PC-9 (cell line): ENCODE measurements at regions not wholly inside any gene's neighbourhood (a gene's known extent, or its start where the extent isn't known, plus 50 kb on each side); places are given as distances from the start of the nearest gene placed in this dataset.

Source experiments
- BruUV-seq: library from RNA; stranded (reverse); fragments of 400-500 nt; replicated peaks from 2 replicates; lab custom pipeline; 2021; lab: Mats Ljungman, UMichigan
- CTCF ChIA-PET: fragments of 300-600 bp; sonication (Branson Sonifier 250); formaldehyde crosslinking; loops from one replicate; lab custom pipeline; 2022; ENCODE audit warnings: antibody characterized with exemption; lab: Charles Lee
- POLR2A ChIA-PET: fragments of 300-600 bp; sonication (Branson Sonifier 250); formaldehyde crosslinking; loops from one replicate; lab custom pipeline; 2022; ENCODE audit warnings: antibody characterized with exemption; ENCODE audit not compliant: unreplicated experiment; lab: Charles Lee
- DNase-seq, 2 experiments: peaks; one replicate each; pipeline versions ENCODE4 v3.0.0 to v3.0.0-alpha.2; 2015 to 2022; ENCODE audit warnings: mixed read lengths in 1 of 2
- H2AFZ ChIP-seq: fragments of 200-600 bp; sonication (generic); 2 replicates; pipeline ENCODE4 v1.8.1; 2017; ENCODE audit warnings: antibody characterized with exemption
- H3F3A ChIP-seq: fragments of 200-600 bp; sonication (generic); 2 replicates; pipeline ENCODE4 v1.8.1; 2017; ENCODE audit warnings: antibody characterized with exemption, mild to moderate bottlenecking, low read depth; ENCODE audit not compliant: insufficient read depth
- H3K27ac ChIP-seq: fragments of 200-600 bp; sonication (generic); 2 replicates; pipeline ENCODE4 v1.6.1; 2016; ENCODE audit warnings: mixed run types
- H3K27me3 ChIP-seq: fragments of 200-600 bp; sonication (generic); 2 replicates; pipeline ENCODE4 v1.6.1; 2016; ENCODE audit warnings: low read depth, mixed run types; ENCODE audit not compliant: insufficient read depth
- H3K36me3 ChIP-seq: fragments of 200-600 bp; sonication (generic); 2 replicates; pipeline ENCODE4 v1.6.1; 2016; ENCODE audit warnings: low read depth, mixed run types
- H3K4me1 ChIP-seq: fragments of 200-600 bp; sonication (generic); replicated peaks from 2 replicates; pipeline ENCODE4 v1.6.1; 2016; ENCODE audit warnings: mixed run types; ENCODE audit not compliant: insufficient read depth
- H3K4me2 ChIP-seq: fragments of 200-600 bp; sonication (generic); 2 replicates; pipeline ENCODE4 v1.6.1; 2017; ENCODE audit warnings: mixed run types
- H3K4me3 ChIP-seq: fragments of 200-600 bp; sonication (generic); 2 replicates; pipeline ENCODE4 v1.6.1; 2016; ENCODE audit warnings: mixed run types
- H3K79me2 ChIP-seq: fragments of 200-600 bp; sonication (generic); 2 replicates; pipeline ENCODE4 v1.6.1; 2017; ENCODE audit warnings: low read depth, mixed run types
- H3K9me2 ChIP-seq: fragments of 200-600 bp; sonication (generic); 2 replicates; pipeline ENCODE4 v1.8.1; 2017; ENCODE audit warnings: mild to moderate bottlenecking; ENCODE audit not compliant: insufficient read depth
- H3K9me3 ChIP-seq: fragments of 200-600 bp; sonication (generic); 2 replicates; pipeline ENCODE4 v1.8.1; 2016; ENCODE audit warnings: low read depth; ENCODE audit not compliant: insufficient read depth
- H4K20me1 ChIP-seq: fragments of 200-600 bp; sonication (generic); 2 replicates; pipeline ENCODE4 v1.8.1; 2017; ENCODE audit not compliant: insufficient read depth
- EZH2 ChIP-seq: fragments of 200-600 bp; sonication (generic); IDR thresholded peaks from 2 replicates; pipeline ENCODE4 v1.8.0; 2017; ENCODE audit warnings: antibody characterized with exemption, low read depth
- intact Hi-C: fragments of 100-400 bp; cut with micrococcal nuclease; formaldehyde crosslinking; loops from one replicate; pipeline ENCODE4 v1.10.0; 2022; ENCODE audit not compliant: unreplicated experiment
- TF ChIP-seq, protein P1 (sequence below): fragments of 200-600 bp; sonication (generic); conservative IDR thresholded peaks from 2 replicates; pipeline ENCODE4 v1.6.1; 2017; ENCODE audit warnings: mixed run types, antibody characterized with exemption, mild to moderate bottlenecking, moderate library complexity

DNA sequence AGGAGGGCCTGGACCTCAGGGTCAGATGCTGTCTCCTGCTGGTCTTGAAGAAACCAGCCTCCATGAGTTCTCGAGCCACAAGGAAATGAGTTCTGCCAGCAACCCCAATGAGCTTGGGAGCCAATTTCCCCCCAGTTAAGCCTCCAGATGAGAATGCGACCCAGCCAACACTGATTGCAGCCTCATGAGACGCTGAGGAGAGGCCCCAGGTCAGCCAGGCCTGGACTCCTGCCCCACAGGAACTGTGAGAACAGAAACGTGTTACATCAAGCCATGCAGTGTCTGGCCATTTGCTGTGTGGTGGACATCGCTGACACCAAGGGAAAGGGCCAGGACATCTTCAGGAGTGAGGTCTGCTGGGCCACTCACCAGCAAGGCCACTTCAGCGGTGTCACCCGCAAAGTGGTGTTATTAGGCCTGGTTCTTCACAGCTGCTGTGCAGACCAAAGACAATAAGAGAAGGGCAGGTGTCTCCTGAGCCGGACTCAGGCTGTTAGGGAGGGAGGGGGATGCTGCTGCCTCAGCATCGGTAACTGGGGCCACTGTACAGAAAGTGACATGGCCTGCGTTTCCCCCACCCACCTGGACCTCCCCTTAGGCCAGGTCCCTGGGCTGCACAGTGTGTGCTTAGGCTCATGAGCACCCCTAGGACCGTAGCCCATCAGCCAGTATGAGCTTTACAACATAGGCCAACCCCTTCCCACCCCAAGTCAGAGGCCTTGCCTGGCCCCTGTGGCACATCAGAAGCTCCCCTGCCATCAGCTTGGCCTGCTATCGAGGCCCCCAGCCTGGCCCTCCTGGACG, 272.4 kb upstream of the RTL1 start:
- Histone ChIP-seq H3K36me3 (no peaks in the 10 kb centered on the region), H3F3A (no peaks in the 10 kb centered on the region), H3K79me2 (no peaks in the 10 kb centered on the region), H3K9me3 (no peaks in the 10 kb centered on the region), H3K4me3 (no peak overlapping the region), H3K9me2 (no peaks in the 10 kb centered on the region), H2AFZ (no peak overlapping the region), H4K20me1 (no peaks in the 10 kb centered on the region), H3K27me3 (no peaks in the 10 kb centered on the region), H3K4me2 (no peak overlapping the region), H3K27ac (no peak overlapping the region), H3K4me1 (no peaks in the 10 kb centered on the region)
- no TSS peak for BruUV-seq
- TF ChIP-seq EZH2: no peak
- TF ChIP-seq, protein P1, sequence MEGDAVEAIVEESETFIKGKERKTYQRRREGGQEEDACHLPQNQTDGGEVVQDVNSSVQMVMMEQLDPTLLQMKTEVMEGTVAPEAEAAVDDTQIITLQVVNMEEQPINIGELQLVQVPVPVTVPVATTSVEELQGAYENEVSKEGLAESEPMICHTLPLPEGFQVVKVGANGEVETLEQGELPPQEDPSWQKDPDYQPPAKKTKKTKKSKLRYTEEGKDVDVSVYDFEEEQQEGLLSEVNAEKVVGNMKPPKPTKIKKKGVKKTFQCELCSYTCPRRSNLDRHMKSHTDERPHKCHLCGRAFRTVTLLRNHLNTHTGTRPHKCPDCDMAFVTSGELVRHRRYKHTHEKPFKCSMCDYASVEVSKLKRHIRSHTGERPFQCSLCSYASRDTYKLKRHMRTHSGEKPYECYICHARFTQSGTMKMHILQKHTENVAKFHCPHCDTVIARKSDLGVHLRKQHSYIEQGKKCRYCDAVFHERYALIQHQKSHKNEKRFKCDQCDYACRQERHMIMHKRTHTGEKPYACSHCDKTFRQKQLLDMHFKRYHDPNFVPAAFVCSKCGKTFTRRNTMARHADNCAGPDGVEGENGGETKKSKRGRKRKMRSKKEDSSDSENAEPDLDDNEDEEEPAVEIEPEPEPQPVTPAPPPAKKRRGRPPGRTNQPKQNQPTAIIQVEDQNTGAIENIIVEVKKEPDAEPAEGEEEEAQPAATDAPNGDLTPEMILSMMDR: no peak
- intact Hi-C loops: no loop called here
- no peak for DNase-seq
- ChIA-PET CTCF (no interaction called here), POLR2A (no interaction called here)

DNA sequence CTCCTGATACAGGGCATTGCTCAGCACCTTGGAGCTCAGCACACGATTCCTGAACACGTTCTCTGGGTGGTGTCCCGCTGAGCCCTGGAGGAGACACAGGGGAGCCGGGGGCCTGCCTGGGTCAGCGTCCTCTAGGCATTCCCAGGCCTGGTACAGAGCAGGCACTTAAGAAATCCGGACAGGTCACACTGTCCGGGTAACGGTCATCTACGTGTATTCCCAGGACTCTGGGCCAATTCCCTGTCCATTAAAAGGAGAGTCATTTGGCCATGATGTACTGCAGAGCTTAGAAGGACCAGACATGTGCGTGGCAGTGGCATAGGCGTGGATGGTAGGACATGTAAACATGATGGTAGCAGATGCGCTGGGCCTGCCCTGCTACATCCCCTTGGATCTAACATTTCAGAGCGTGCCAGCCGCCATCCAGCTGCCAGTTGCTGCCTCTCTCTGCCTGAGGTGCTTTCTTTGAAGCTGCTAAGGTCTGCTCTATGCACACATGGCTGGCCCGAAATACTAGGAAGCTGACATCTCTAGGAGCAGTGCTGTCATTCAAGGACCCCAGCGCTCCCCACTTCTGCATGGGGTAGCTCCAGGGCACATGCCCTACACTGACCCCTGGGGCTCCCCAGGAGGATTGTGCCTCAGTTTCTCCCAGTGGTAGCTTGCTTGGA, 273.1 kb upstream of the RTL1 start:
- ChIA-PET CTCF (no interaction called here), POLR2A (no interaction called here)
- H3K36me3 ChIP-seq: no peaks in the 10 kb centered on the region
- H3K9me3 ChIP-seq: no peaks in the 10 kb centered on the region
- H2AFZ ChIP-seq: no peak overlapping the region
- H3K9me2 ChIP-seq: no peaks in the 10 kb centered on the region
- no peak overlapping the region for H3K27ac ChIP-seq
- BruUV-seq: no TSS peak
- H4K20me1 ChIP-seq: no peaks in the 10 kb centered on the region
- no peaks in the 10 kb centered on the region for H3K79me2 ChIP-seq
- H3K4me2 ChIP-seq: no peak overlapping the region
- H3K27me3 ChIP-seq: no peaks in the 10 kb centered on the region
- intact Hi-C loops: no loop called here
- TF ChIP-seq, protein P1: no peak
- no peak for TF ChIP-seq EZH2
- H3F3A ChIP-seq: no peaks in the 10 kb centered on the region
- no peak for DNase-seq
- no peak overlapping the region for H3K4me3 ChIP-seq
- no peaks in the 10 kb centered on the region for H3K4me1 ChIP-seq

DNA sequence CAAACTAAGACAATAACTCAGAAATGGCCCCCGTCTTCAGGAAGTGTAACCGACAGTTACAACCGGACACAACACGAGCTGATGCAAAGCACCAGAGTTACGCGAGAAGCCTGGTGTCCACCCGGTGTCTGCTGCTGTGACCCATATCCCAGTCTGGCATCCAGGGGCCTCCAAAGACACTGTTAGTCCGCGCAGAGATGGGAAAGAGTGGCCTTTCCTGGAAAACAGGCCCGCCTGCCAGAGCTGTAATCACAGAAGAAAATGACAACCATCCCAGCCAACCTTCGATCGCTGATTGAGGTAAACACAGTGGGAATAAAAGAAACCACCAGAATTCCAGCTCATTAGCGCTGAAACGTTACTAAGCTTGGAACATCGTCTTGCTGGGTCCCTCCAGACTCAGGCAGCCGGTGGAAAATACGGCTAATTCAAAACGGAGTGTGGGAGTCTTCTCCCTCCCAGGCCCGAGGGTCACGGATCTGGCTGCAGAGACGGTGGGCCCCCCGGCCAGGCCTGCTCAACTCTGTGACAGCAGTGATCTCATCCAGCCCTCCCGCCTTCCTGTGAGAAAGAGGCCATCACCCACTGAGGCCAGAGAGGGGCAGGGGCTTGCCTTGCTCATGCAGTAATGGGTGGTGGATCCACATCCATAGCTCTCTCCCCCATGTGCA, 273.9 kb upstream of the RTL1 start:
- H3F3A ChIP-seq: no peaks in the 10 kb centered on the region
- no peak for TF ChIP-seq EZH2
- TF ChIP-seq, protein P1: no peak
- ChIA-PET CTCF (no interaction called here), POLR2A (no interaction called here)
- intact Hi-C loops: no loop called here
- no TSS peak for BruUV-seq
- H3K9me3 ChIP-seq: no peaks in the 10 kb centered on the region
- H3K9me2 ChIP-seq: no peaks in the 10 kb centered on the region
- no peak overlapping the region for H3K4me2 ChIP-seq
- no peaks in the 10 kb centered on the region for H3K36me3 ChIP-seq
- H3K27me3 ChIP-seq: no peaks in the 10 kb centered on the region
- DNase-seq: no peak
- no peaks in the 10 kb centered on the region for H3K79me2 ChIP-seq
- no peaks in the 10 kb centered on the region for H4K20me1 ChIP-seq
- no peak overlapping the region for H3K4me3 ChIP-seq
- no peak overlapping the region for H3K27ac ChIP-seq
- H3K4me1 ChIP-seq: no peaks in the 10 kb centered on the region
- H2AFZ ChIP-seq: no peak overlapping the region
